ENCODE measurements at regions not wholly inside any gene's neighbourhood (a gene's known extent, or its start where the extent isn't known, plus 50 kb on each side); places are given as distances from the start of the nearest gene placed in this dataset.

- Histone ChIP-seq H3K4me3 (ENCODE audit: low read depth in 2 of 2, low read length in 2 of 2) (no peak overlapping the region), H3K9me3 (ENCODE audit: control insufficient read depth, insufficient read depth, low read depth, low read length) (no peaks in the 10 kb centered on the region; the same call in 1 of the 2 replicates), H3K36me3 (ENCODE audit: control insufficient read depth, insufficient read depth, low read length) (no peaks in the 10 kb centered on the region), H3K27ac (ENCODE audit: low read length) (no peak overlapping the region), H3K4me1 (ENCODE audit: control insufficient read depth, insufficient read depth, low read length) (no peaks in the 10 kb centered on the region), H3K27me3 (ENCODE audit: control insufficient read depth, insufficient read depth, low read length) (no peaks in the 10 kb centered on the region)
- ATAC-seq (no peak), DNase-seq (ENCODE audit: low read depth, low spot score) (no peak)
- BruUV-seq (replicated peaks): no TSS peak
- ChIA-PET POLR2A (no interaction called here), CTCF (no interaction called here)
- intact Hi-C loops (cut with micrococcal nuclease; ENCODE audit: unreplicated experiment) (no loop called here), in situ Hi-C loops (cut with HindIII; ENCODE audit: low pct_unique_long_range_greater_than_20kb, low sequenced_read_pairs) (no loop called here)
- TF ChIP-seq POLR2AphosphoS5 (IDR thresholded peaks at IDR 0.05; ENCODE audit: low read depth, low read length): no peak
- no peak for TF ChIP-seq TCF7L2 (IDR thresholded peaks at IDR 0.05; ENCODE audit: low read depth, low read length)
- TF ChIP-seq CTCF (IDR thresholded peaks at IDR 0.05): no peak
- TF ChIP-seq REST (IDR thresholded peaks at IDR 0.05; ENCODE audit: insufficient read depth in 1 of 2, low read depth in 2 of 2, low read length in 1 of 2): no peak
- no peak for TF ChIP-seq SIN3A (IDR thresholded peaks at IDR 0.05; ENCODE audit: borderline replicate concordance, insufficient read depth, low read depth, low read length)
Observed at GRCh38 chr10:42887734-42888503, 105.3 kb downstream of the BMS1 start.

- DNase-seq (ENCODE audit: low read depth, low spot score) (no peak), ATAC-seq (no peak)
- no peaks in the 10 kb centered on the region for H3K4me1 ChIP-seq (ENCODE audit: control insufficient read depth, insufficient read depth, low read length)
- no peaks in the 10 kb centered on the region for H3K36me3 ChIP-seq (ENCODE audit: control insufficient read depth, insufficient read depth, low read length)
- in situ Hi-C loops (cut with HindIII; ENCODE audit: low pct_unique_long_range_greater_than_20kb, low sequenced_read_pairs) (no loop called here), intact Hi-C loops (cut with micrococcal nuclease; ENCODE audit: unreplicated experiment) (no loop called here)
- no peaks in the 10 kb centered on the region for H3K27me3 ChIP-seq (ENCODE audit: control insufficient read depth, insufficient read depth, low read length)
- no peak overlapping the region for H3K4me3 ChIP-seq (ENCODE audit: low read depth in 2 of 2, low read length in 2 of 2)
- ChIA-PET POLR2A (no interaction called here), CTCF (no interaction called here)
- TF ChIP-seq POLR2AphosphoS5 (IDR thresholded peaks at IDR 0.05; ENCODE audit: low read depth, low read length) (no peak), CTCF (IDR thresholded peaks at IDR 0.05) (no peak), REST (IDR thresholded peaks at IDR 0.05; ENCODE audit: insufficient read depth in 1 of 2, low read depth in 2 of 2, low read length in 1 of 2) (no peak), TCF7L2 (IDR thresholded peaks at IDR 0.05; ENCODE audit: low read depth, low read length) (no peak), SIN3A (IDR thresholded peaks at IDR 0.05; ENCODE audit: borderline replicate concordance, insufficient read depth, low read depth, low read length) (no peak)
- no peak overlapping the region for H3K27ac ChIP-seq (ENCODE audit: low read length)
- no TSS peak for BruUV-seq (replicated peaks)
- H3K9me3 ChIP-seq (ENCODE audit: control insufficient read depth, insufficient read depth, low read depth, low read length): no peaks in the 10 kb centered on the region
Observed at GRCh38 chr10:42888504-42889095, 106.0 kb downstream of the BMS1 start.
